ENCODE measurements at regions not wholly inside any gene's neighbourhood (a gene's known extent, or its start where the extent isn't known, plus 50 kb on each side); places are given as distances from the start of the nearest gene placed in this dataset.

DNA sequence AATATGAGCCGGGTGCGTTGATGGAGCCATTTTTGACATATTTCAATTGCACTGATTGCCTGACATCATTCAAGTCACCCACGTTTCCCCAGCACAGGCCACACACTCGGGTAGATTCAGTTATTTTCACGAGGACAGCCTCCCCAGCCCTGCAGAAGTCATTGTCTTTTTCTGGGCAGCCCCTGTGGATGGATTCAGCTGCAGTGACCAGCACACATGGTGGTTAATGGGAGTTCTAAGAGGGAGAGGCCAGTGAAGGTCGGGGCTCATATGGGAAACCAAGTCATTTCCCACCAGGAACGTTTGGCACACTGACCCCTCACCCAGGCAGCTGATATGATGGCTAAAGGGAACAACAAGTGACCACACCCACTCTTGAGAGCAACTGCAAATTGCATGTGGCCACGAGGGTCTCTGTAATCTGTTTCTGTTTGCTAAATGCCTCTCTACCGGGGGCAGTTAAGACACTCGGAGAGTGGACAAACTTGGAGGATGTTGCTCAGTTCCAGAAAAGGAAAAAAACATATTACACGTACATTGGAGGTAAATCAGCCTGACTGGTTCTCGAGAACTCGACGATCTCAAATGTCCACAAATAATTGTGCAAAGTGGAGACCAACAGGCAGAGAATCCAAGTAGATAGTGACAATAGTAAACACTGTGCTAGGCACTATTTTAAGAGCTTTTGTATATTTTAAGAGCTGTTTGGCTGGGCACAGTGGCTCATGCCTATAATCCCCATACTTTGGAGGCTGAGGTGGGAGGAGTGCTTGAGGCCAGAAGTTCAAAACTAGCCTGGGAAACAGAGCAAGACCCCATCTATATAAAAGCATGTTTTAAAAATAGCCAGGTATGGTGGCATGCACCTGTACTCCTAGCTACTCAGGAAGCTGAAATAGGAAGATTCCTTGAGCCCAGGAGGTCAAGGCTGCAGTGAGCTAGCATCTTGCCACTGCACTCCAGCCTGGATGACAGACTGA, 167.2 kb upstream of the IRF2BP2 start:
- Mint-ChIP-seq H3K9me3 (peaks cover 3% of the 10 kb centered on the region), H3K4me1 (ENCODE audit: low read depth) (peaks cover 15% of the 10 kb centered on the region), H3K4me3 (no peak overlapping the region), H3K27ac (no peak overlapping the region), H3K36me3 (ENCODE audit: low read depth) (peaks cover 4% of the 10 kb centered on the region), H3K27me3 (no peaks in the 10 kb centered on the region)
- peak; percentile 32 for DNase-seq

DNA sequence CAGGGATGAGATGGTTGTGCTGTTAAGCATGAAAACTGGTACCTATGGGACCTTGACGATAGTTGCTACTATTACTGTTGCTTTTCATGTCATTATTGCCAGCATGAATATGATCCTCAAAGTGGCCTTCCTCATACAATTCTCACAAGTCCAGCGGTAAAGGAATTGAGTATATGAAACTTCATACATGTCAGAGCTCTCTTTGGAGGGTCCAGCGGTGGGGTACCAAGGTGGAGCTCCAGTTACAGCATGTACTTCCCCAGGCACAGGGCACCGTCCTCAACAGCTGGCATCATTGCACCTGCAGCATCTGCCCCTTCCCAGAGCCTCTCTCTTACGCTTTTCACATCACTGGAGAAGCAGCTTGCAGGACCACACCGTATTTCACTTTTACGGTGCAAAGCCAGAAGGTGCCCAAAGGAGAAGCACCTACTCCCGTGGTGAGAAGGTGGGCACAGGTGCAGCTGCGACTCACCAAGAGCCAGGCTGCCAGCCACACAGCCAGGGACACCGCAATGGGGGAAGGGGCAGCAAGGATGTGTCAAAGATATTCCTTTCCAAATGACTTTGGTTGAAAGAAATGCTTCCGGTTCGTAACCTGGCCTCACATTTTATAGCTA, 166.4 kb upstream of the IRF2BP2 start:
- no peak overlapping the region for H3K27ac Mint-ChIP-seq
- peaks cover 4% of the 10 kb centered on the region for H3K36me3 Mint-ChIP-seq (ENCODE audit: low read depth)
- H3K9me3 Mint-ChIP-seq = peaks cover 3% of the 10 kb centered on the region
- DNase-seq = peak; percentile 39
- peaks cover 23% of the 10 kb centered on the region for H3K4me1 Mint-ChIP-seq (ENCODE audit: low read depth)
- no peak overlapping the region for H3K4me3 Mint-ChIP-seq
- H3K27me3 Mint-ChIP-seq = no peaks in the 10 kb centered on the region

DNA sequence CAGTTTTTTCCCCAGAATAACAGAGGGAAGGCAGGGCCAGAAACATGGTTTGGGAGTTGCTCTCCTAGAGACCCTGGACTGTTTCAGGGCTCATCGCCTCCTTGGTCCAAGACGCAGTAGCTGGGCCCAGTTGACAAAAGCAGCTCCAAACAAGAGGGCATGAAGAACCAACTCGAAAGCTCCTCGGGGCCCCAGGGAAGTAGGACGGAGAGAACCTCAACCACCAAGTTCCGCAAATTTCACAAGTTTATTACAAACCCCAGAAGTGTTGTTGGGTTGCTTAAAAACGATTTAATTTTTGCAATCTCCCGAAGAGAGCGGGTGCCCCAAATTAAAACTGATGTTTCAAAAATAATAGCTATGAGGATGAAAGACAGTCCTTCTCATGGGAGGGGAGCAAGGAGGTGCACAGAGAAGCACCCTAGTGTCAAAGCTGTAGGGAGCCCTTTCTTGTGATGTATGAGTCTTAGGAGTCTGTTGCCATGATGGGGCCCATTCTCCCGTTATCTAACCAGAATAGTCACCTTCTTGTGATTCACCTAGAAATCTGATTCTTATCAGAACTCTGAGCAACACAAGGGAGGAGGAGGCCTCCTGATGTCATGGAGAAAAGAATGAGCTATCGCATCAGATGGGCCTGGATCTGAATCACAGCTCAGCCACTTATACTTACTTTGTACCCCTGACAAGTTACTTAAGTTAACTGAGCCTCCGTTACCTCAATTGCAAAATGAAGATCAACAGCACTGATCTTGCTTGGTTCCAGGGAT, 165.7 kb upstream of the IRF2BP2 start:
- Mint-ChIP-seq H3K4me3 (no peak overlapping the region), H3K9me3 (peaks cover 3% of the 10 kb centered on the region), H3K27ac (no peak overlapping the region), H3K36me3 (ENCODE audit: low read depth) (peaks cover 4% of the 10 kb centered on the region), H3K4me1 (ENCODE audit: low read depth) (peaks cover 30% of the 10 kb centered on the region), H3K27me3 (no peaks in the 10 kb centered on the region)
- DNase-seq = peak; percentile 36

DNA sequence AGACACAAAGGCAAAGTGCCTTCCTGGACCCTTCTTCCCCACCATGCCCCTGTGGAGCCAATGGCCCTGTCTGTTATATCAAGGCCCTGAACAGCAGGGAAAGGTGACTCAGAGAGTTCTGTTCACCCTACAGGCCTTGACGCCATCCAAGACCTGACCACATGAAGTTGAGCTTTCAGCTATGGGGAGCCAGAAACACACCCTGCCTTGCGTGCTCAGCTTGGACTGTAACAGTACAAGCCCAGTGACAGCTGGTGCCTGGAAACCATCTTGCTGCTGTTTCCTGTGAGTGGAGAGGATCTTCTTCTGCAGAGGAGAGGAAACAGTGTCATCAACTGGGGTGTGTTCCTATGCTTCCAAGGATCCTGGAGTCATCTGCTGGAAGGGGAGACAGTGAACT, 165.0 kb upstream of the IRF2BP2 start:
- no peak overlapping the region for H3K27ac Mint-ChIP-seq
- peaks cover 37% of the 10 kb centered on the region for H3K4me1 Mint-ChIP-seq (ENCODE audit: low read depth)
- H3K27me3 Mint-ChIP-seq = no peaks in the 10 kb centered on the region
- DNase-seq = peak; percentile 32
- peaks cover 4% of the 10 kb centered on the region for H3K36me3 Mint-ChIP-seq (ENCODE audit: low read depth)
- H3K9me3 Mint-ChIP-seq = peaks cover 3% of the 10 kb centered on the region
- H3K4me3 Mint-ChIP-seq = no peak overlapping the region

DNA sequence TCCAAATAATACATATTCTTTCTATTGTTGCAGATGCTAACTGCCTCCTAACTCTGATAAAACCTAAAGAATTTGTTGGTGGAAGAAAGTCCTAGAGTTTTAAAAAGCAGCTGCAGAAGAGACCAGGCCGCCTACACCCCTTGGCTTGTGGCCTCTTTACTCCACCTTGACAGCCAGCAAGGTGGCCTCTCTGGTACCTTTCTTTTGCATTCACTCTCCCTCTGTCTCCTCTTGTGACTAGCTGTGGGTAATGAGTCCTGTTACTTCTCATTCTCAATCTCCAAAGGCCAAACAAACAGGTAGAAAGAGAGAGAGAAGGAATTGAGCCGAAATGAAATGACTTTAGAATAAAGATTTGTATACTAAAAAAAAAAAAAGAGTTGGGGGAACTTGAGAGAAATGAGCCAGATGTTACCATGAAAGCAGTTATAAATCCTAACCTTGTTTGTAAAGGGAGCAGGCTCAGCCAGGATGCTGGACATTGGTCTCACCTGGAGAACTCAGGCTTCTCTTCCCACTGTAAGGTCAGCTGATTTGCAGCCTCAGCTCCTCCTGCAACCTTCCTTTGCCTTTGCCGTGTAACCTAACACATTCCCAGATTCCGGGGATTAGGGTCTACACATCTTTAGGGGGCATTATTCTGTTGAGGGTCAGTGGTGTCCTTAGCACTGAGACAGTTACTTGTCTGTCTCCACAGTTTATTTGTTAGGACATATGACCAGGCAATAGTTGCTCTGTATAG, 164.1 kb upstream of the IRF2BP2 start:
- H3K4me1 Mint-ChIP-seq (ENCODE audit: low read depth) = peaks cover 45% of the 10 kb centered on the region
- H3K27me3 Mint-ChIP-seq = no peaks in the 10 kb centered on the region
- H3K4me3 Mint-ChIP-seq = no peak overlapping the region
- H3K36me3 Mint-ChIP-seq (ENCODE audit: low read depth) = peaks cover 4% of the 10 kb centered on the region
- H3K9me3 Mint-ChIP-seq = peaks cover 3% of the 10 kb centered on the region
- peak; percentile 22 for DNase-seq
- H3K27ac Mint-ChIP-seq = no peak overlapping the region

DNA sequence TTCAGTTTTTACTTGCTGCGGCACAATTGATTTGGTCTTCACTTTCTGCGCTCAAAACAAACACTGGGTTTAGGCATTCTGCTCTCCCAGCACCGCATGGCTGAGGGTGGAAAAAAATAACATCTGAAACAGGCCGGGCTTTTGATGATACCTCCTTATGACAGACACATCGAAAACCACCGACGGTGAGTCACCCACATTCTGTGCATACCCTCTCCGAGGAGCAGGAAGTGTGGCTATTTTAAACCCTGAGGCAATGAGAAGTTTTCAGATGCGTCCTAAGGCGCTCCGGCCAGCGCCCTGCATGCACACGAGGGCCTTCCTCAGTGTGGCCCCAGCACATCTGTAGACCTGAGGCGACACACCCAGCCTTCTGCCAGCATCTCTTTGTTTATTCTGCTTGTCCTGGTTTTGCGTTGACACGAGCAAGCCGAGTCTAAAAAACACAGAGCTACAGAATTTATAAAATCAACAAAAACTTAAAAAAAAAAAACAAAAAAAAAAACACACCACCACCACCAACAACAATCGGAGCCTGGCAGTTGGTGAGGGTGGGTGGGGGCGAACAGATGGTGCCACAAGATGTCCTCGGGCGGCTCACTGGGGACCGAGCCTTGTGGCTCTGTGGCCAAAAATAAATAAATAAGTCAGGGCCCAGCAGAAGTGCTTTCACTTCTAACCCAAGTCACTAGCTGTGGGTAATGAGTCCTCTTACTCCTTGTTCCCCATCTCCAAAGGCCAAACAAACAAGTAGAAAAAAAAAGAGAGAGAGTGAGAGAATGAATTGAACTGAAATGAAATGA, 162.6 kb upstream of the IRF2BP2 start:
- Mint-ChIP-seq H3K4me1 (ENCODE audit: low read depth) (peaks cover 61% of the 10 kb centered on the region), H3K27me3 (no peaks in the 10 kb centered on the region), H3K36me3 (ENCODE audit: low read depth) (peaks cover 4% of the 10 kb centered on the region), H3K27ac (peak overlapping the region; percentile 95), H3K4me3 (peak overlapping the region; percentile 65), H3K9me3 (peaks cover 3% of the 10 kb centered on the region)
- peak; percentile 85 for DNase-seq

DNA sequence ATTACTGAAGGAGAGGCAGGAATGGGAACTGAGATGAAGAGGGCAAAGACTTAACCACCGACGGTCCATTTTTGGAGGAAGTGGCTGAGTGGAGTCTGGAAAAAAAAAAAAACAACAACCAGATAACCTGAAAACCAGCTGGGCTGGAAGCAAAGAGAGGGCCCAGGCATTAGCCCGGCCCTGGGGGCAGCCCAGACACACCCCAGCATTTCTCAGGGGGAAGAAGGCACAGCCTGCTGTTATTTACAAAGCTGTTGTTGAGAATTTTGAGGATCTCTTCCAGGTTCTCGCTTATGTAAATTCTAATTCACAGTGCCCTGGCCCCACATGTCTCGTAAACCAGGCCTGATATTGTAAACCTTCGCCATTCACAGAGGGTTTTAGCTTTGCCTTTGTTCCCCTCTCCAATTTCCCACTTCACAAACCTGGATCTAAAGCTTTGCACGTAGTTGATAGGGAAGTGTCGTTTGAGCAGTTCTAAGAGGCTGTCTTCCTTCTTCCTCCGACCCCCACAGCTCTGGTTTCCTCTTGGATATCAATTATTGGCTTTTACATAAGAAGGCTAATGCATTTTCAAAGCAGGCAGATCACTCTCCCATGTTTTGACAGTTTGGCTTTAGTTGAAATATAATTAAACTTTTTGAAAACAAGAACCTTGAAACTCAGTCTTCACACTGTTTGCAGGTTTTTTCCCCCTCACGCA, 161.8 kb upstream of the IRF2BP2 start:
- peaks cover 68% of the 10 kb centered on the region for H3K4me1 Mint-ChIP-seq (ENCODE audit: low read depth)
- DNase-seq = peak; percentile 35
- peak overlapping the region; percentile 95 for H3K27ac Mint-ChIP-seq
- H3K9me3 Mint-ChIP-seq = peaks cover 3% of the 10 kb centered on the region
- peak overlapping the region; percentile 65 for H3K4me3 Mint-ChIP-seq
- peaks cover 4% of the 10 kb centered on the region for H3K36me3 Mint-ChIP-seq (ENCODE audit: low read depth)
- H3K27me3 Mint-ChIP-seq = no peaks in the 10 kb centered on the region

DNA sequence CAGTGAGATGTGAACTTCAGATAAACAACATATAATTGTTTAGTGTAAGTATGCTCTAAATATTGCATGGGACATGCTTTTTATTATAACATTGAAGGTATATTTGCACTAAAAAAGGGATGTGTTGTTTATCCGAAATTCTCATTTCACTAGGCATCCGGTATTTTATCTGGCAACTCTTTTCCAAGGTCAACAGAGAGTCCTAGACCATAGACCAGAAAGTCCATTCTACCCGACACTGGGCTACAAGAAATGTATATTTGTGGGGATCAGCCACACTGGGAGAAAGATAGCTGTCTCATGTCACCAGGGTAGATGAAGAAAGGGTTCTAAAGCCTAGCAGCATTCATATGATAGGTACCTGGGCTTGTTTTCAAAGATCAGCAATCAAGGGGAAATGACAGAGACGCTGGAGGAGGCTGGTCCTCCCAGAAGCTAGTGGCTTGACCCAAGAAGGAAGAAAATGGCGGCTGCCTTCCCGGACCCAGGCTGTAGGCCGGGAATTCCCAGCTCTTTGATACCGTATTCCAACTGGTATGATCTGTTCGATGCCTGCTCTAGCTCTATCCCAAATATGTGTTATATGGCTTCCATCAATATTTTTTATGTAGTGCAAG, 161.1 kb upstream of the IRF2BP2 start:
- no peaks in the 10 kb centered on the region for H3K27me3 Mint-ChIP-seq
- DNase-seq = peak; percentile 23
- peaks cover 70% of the 10 kb centered on the region for H3K4me1 Mint-ChIP-seq (ENCODE audit: low read depth)
- H3K36me3 Mint-ChIP-seq (ENCODE audit: low read depth) = peaks cover 4% of the 10 kb centered on the region
- peaks cover 3% of the 10 kb centered on the region for H3K9me3 Mint-ChIP-seq
- peak overlapping the region; percentile 95 for H3K27ac Mint-ChIP-seq
- H3K4me3 Mint-ChIP-seq = no peak overlapping the region

DNA sequence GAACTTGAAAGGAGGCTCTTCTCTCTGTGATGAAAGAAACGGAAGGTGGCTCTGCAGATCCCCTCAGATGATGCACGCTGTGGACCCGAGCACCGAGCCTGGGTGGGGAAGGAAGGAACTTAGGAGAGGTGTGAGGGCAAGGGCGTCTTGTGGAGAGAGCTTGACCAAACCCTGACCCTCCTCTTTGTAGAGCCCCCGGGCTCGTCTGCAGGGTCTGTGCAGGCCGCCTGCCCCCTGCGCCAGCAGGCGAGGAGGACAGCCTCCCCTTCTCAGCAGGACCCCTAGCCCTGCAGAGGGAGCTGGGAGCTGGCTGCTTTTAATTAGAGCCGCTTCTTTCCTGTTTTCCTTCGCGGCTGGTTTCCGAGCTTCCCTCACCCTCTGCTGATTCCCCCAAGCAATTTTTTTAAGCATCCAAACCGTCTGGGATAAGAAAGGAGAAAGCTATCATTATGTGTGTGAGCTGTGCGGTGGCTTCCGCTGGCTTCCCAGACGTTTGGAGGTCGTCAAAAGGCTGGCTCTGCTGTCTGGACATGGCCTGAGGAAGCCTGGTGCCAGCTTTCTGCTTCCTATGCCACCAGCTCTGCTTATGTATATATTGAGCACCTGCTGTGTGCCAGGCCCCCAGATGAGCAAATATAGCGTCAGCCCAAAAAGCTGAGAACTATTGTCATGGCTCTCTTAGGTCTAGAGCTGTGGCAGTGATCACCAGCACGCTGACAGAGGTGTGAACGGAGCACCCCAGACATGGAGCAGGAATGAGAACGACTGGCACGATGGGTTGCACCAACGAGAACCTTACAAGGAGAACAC, 160.2 kb upstream of the IRF2BP2 start:
- no peaks in the 10 kb centered on the region for H3K27me3 Mint-ChIP-seq
- H3K4me3 Mint-ChIP-seq = no peak overlapping the region
- peaks cover 70% of the 10 kb centered on the region for H3K4me1 Mint-ChIP-seq (ENCODE audit: low read depth)
- peaks cover 3% of the 10 kb centered on the region for H3K9me3 Mint-ChIP-seq
- peak overlapping the region; percentile 92 for H3K27ac Mint-ChIP-seq
- peak; percentile 32 for DNase-seq
- peaks cover 4% of the 10 kb centered on the region for H3K36me3 Mint-ChIP-seq (ENCODE audit: low read depth)

DNA sequence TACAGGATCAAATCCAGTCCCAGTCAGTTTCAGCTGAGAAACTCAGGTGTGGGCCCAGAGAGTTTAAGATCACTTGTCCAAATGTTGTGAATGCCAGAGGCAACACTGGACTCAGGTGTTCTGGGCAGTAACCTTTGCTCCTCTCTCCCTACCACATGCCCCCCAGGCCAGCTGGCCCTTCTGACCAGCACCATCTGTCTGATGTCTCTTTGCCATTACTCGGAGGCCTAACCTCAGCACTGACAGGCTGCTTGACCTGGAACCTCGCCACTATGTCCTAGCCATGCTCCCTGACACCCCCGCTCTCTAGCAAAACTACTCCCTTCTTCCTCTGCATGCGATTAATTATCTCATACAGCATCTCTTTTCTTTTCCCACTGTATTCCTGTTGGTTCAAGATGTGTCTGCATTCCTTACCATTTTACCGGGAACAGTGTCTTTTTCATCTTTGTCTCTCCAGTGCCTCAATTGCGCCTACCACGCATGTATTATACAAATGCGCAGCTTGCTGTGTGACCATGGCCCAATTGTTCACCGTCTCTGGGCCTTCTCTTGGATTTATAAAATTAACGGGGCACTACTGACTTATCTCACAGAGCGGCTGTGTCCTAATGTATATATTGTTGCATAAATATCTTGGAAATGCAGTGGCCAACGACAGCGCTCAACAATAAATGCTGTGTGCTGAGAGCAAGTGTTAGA, 159.5 kb upstream of the IRF2BP2 start:
- H3K36me3 Mint-ChIP-seq (ENCODE audit: low read depth) = peaks cover 4% of the 10 kb centered on the region

DNA sequence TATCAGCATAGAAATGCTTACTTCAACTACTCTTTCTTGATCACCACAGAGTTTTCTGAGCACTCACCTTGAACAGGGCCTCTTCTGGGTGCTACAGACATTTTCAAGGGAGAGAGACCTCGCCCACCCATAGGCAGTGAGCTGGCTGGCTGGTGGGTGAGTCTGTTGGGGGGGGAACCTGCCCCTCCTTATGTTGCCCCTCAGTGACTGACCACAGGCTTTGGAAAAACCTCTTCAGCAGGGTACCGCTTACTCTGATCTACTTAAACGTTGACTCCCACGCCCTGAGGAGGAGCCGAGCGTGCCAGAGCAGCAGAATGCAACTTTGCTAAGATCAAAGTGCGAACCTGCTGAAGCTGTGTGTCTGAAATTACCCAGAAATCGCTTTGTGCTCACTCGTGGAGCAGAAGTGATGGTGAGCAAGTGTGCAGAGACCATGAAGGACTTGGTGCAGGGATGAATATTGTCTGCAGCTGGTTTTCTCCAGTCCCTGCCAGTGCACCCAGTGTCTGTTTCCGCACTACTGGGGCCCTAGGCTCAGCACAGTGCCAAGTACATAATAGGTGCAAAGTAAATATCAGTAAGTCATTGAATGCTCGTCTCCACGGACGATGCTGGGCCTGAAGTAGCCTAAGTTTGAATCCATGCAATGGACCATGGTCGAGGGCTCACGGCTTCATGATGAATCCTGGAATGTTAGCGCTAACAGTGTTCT, 158.7 kb upstream of the IRF2BP2 start:
- peak; percentile 76 for DNase-seq
- Mint-ChIP-seq H3K9me3 (no peaks in the 10 kb centered on the region), H3K27ac (peak overlapping the region; percentile 92), H3K27me3 (no peaks in the 10 kb centered on the region), H3K4me1 (ENCODE audit: low read depth) (peaks cover 68% of the 10 kb centered on the region), H3K36me3 (ENCODE audit: low read depth) (peaks cover 4% of the 10 kb centered on the region), H3K4me3 (peak overlapping the region; percentile 62)

More for the DNA sequence above, 159.5 kb upstream of the IRF2BP2 start:
- Mint-ChIP-seq H3K4me3 (peak overlapping the region; percentile 62), H3K9me3 (no peaks in the 10 kb centered on the region), H3K27ac (peak overlapping the region; percentile 92), H3K27me3 (no peaks in the 10 kb centered on the region), H3K4me1 (ENCODE audit: low read depth) (peaks cover 72% of the 10 kb centered on the region)
- DNase-seq = no peak

Measured in activated T-cell treated with anti-CD3 and anti-CD28 coated beads, Interleukin-2, amount 50 U/mL, for 24 hours (primary cell).